ENCODE measurements at regions not wholly inside any gene's neighbourhood (a gene's known extent, or its start where the extent isn't known, plus 50 kb on each side); places are given as distances from the start of the nearest gene placed in this dataset.

DNA sequence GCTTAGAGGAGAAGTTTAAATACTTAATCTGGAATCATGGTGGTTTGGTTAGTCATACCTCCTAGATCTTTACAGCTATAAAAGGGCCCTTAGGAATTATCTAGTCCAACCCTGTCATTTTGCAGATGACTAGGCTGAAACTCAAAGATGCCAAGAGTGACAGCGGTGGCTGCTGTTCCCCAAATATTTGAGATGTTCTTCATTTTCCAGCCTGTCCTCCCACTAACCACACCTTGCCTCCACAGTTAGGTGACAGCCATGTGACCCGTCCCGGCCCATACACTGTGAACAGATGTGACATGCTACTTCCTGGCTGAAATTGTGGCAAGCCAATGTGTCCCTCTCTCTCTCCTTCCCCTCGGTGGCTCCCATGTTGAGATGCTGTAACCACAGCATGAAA lies 225.5 kb upstream of the IPO5 start:
- Histone ChIP-seq H3K9me3 (ENCODE audit: control extremely low read depth in 1 of 5, control insufficient read depth in 4 of 5, insufficient read depth in 2 of 5, low read depth in 1 of 5, low read length in 4 of 5) (peaks cover 0 to 4% (median 4%) of the 10 kb centered on the region in 5 experiments), H3K4me3 (ENCODE audit: control insufficient read depth in 1 of 7, extremely low read depth in 1 of 7, insufficient read depth in 4 of 7, low read depth in 2 of 7, low read length in 6 of 7) (no peak overlapping the region), H3K4me1 (ENCODE audit: control extremely low read depth in 1 of 4, control insufficient read depth in 4 of 4, insufficient read depth in 4 of 4, low read length in 3 of 4) (no peaks in the 10 kb centered on the region), H3K27me3 (replicated peaks in 2 of 5; ENCODE audit: control insufficient read depth in 4 of 5, insufficient read depth in 5 of 5, low read length in 4 of 5) (no peaks in the 10 kb centered on the region), H3K27ac (ENCODE audit: insufficient read depth in 1 of 2, low read depth in 1 of 2, low read length in 2 of 2, poor library complexity in 1 of 2, severe bottlenecking in 2 of 2) (no peak overlapping the region), H3K36me3 (ENCODE audit: control insufficient read depth in 4 of 4, insufficient read depth in 4 of 4, low read length in 3 of 4) (no peaks in the 10 kb centered on the region)
- 89% methylated on average over 4 of the region's 4 CpGs for WGBS (ENCODE audit: insufficient coverage)
- DNase-seq: no peak
- ChIA-PET CTCF (no interaction called here), POLR2A (no interaction called here)

DNA sequence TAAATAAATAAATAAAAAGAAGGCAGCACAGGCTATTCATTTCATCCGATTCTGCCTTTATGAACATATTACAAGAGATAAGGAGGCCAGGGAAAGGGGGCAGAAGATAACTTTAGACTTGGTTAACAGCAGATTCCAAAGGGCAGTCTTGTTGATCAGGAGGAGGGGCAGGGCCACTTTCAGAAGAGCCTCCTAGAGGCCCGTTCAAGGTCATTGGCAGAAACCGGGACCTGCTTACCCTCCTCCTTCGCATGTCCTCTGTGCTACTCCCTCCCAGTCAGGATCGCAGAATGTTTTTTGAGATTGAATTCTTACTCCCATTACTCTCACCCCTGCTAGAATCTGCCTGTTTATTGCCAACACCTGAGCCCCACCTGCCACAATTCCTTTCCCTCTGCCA lies 217.0 kb upstream of the IPO5 start:
- no peaks in the 10 kb centered on the region for H3K4me1 ChIP-seq (ENCODE audit: control extremely low read depth in 1 of 4, control insufficient read depth in 4 of 4, insufficient read depth in 4 of 4, low read length in 3 of 4)
- H3K27me3 ChIP-seq (replicated peaks in 2 of 5; ENCODE audit: control insufficient read depth in 4 of 5, insufficient read depth in 5 of 5, low read length in 4 of 5): no peaks in the 10 kb centered on the region
- no peaks in the 10 kb centered on the region for H3K36me3 ChIP-seq (ENCODE audit: control insufficient read depth in 4 of 4, insufficient read depth in 4 of 4, low read length in 3 of 4)
- POLR2A ChIA-PET: no interaction called here
- no peak overlapping the region for H3K27ac ChIP-seq (ENCODE audit: insufficient read depth in 1 of 2, low read depth in 1 of 2, low read length in 2 of 2, poor library complexity in 1 of 2, severe bottlenecking in 2 of 2)
- H3K4me3 ChIP-seq (ENCODE audit: control insufficient read depth in 1 of 7, extremely low read depth in 1 of 7, insufficient read depth in 4 of 7, low read depth in 2 of 7, low read length in 6 of 7): no peak overlapping the region
- CTCF ChIA-PET: no interaction called here
- WGBS (ENCODE audit: insufficient coverage): 100% methylated on average over 4 of the region's 5 CpGs
- no peak for DNase-seq
- no peaks in the 10 kb centered on the region for H3K9me3 ChIP-seq (ENCODE audit: control extremely low read depth in 1 of 5, control insufficient read depth in 4 of 5, insufficient read depth in 2 of 5, low read depth in 1 of 5, low read length in 4 of 5)

DNA sequence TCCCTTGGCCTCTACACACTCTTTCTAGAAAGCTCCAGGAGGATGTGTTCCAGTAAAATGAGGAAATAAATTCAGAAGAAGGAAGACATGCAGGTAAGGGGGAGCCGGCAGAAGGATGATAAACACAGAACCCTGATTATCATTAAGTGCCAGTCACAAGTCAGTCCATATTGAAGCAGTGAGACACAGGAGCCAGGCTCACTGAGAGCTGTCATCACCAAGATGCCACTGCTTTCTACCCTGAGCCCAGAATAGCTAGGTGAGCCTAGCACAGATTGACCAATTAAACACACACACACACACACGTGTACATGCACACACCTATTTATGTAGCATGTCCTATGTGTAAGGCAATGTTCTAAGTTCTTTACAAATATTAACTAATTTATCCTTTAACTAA lies 211.4 kb upstream of the IPO5 start:
- H3K36me3 ChIP-seq (ENCODE audit: control insufficient read depth in 4 of 4, insufficient read depth in 4 of 4, low read length in 3 of 4): no peaks in the 10 kb centered on the region
- H3K4me1 ChIP-seq (ENCODE audit: control extremely low read depth in 1 of 4, control insufficient read depth in 4 of 4, insufficient read depth in 4 of 4, low read length in 3 of 4): no peaks in the 10 kb centered on the region
- no peak overlapping the region for H3K4me3 ChIP-seq (ENCODE audit: control insufficient read depth in 1 of 7, extremely low read depth in 1 of 7, insufficient read depth in 4 of 7, low read depth in 2 of 7, low read length in 6 of 7)
- POLR2A ChIA-PET: interaction anchor here (0.5 kb wide), 1 partner anchor 309 kb away, joined by 3 read pairs; no protein-coding TSS in a partner anchor
- no peak overlapping the region for H3K27ac ChIP-seq (ENCODE audit: insufficient read depth in 1 of 2, low read depth in 1 of 2, low read length in 2 of 2, poor library complexity in 1 of 2, severe bottlenecking in 2 of 2)
- 100% methylated on average over 1 of the region's 2 CpGs for WGBS (ENCODE audit: insufficient coverage)
- DNase-seq: no peak
- no peaks in the 10 kb centered on the region for H3K27me3 ChIP-seq (replicated peaks in 2 of 5; ENCODE audit: control insufficient read depth in 4 of 5, insufficient read depth in 5 of 5, low read length in 4 of 5)
- CTCF ChIA-PET: no interaction called here
- no peaks in the 10 kb centered on the region for H3K9me3 ChIP-seq (ENCODE audit: control extremely low read depth in 1 of 5, control insufficient read depth in 4 of 5, insufficient read depth in 2 of 5, low read depth in 1 of 5, low read length in 4 of 5)

DNA sequence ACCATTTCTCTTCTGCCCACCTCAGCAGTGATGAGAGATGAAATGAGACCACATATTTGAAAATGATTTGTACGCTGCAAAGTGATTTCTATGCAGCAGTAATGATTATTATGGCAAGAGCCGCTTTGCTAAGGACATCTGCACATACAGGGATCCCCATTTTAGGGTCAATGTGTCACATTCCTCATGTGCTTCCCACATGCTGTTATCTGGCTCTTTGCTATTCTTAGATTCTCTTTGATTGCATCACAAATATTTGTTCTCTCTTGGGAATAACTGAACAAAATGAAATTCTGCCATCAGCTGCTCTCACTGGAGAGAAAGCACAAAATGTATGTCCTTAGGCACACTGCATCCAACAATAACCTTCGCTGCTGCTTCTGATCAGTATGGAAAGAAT lies 209.5 kb upstream of the IPO5 start:
- no peak overlapping the region for H3K27ac ChIP-seq (ENCODE audit: insufficient read depth in 1 of 2, low read depth in 1 of 2, low read length in 2 of 2, poor library complexity in 1 of 2, severe bottlenecking in 2 of 2)
- ChIA-PET CTCF (no interaction called here), POLR2A (no interaction called here)
- no peaks in the 10 kb centered on the region for H3K4me1 ChIP-seq (ENCODE audit: control extremely low read depth in 1 of 4, control insufficient read depth in 4 of 4, insufficient read depth in 4 of 4, low read length in 3 of 4)
- DNase-seq: no peak
- no peak overlapping the region for H3K4me3 ChIP-seq (ENCODE audit: control insufficient read depth in 1 of 7, extremely low read depth in 1 of 7, insufficient read depth in 4 of 7, low read depth in 2 of 7, low read length in 6 of 7)
- WGBS (ENCODE audit: insufficient coverage): 75% methylated on average over 2 of the region's 3 CpGs
- H3K36me3 ChIP-seq (ENCODE audit: control insufficient read depth in 4 of 4, insufficient read depth in 4 of 4, low read length in 3 of 4): no peaks in the 10 kb centered on the region
- no peaks in the 10 kb centered on the region for H3K9me3 ChIP-seq (ENCODE audit: control extremely low read depth in 1 of 5, control insufficient read depth in 4 of 5, insufficient read depth in 2 of 5, low read depth in 1 of 5, low read length in 4 of 5)
- no peaks in the 10 kb centered on the region for H3K27me3 ChIP-seq (replicated peaks in 2 of 5; ENCODE audit: control insufficient read depth in 4 of 5, insufficient read depth in 5 of 5, low read length in 4 of 5)

DNA sequence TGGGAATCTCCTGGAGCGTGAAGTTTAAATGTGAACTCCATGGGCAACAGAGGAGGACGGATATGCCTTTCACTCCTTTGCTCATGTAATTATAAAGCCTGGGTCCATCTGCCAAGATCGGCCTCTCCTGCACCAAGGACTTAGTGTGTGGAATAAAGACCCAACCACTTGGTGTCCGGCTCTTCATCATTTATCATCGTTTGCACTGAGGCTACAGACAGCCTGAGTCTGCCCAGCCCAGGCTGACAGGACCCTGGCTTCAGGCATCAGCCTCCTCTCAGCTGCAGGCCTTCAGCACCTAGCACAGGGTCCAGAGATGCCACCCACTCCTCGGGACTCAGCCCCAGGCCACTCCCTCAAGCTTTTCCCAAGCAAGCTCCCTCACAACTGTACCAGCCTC lies 206.8 kb upstream of the IPO5 start:
- WGBS (ENCODE audit: insufficient coverage): 90% methylated on average over 6 of the region's 6 CpGs
- POLR2A ChIA-PET: no interaction called here
- no peak for DNase-seq

DNA sequence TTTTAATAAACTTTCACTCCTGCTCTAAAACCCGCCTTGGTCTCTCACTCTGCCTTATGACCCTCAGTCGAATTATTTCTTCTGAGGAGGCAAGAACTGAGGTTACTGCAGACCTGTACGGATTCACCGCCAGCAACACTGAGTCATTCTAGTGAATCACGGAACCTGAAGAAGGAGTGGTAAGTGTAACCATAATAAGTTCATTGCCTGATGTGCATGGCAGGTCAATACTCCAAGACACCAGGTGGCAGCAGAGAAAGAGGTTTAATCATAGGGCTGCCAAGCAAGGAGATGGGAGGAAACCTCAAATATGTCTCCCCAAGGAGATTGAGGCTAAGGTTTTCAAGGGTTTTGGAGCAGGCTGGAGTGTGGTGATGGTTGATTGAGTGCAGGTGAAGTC lies 204.3 kb upstream of the IPO5 start:
- POLR2A ChIA-PET: no interaction called here

More for the DNA sequence above, 206.8 kb upstream of the IPO5 start:
- Histone ChIP-seq H3K27ac (ENCODE audit: insufficient read depth in 1 of 2, low read depth in 1 of 2, low read length in 2 of 2, poor library complexity in 1 of 2, severe bottlenecking in 2 of 2) (no peak overlapping the region), H3K36me3 (ENCODE audit: control insufficient read depth in 4 of 4, insufficient read depth in 4 of 4, low read length in 3 of 4) (no peaks in the 10 kb centered on the region), H3K4me1 (ENCODE audit: control extremely low read depth in 1 of 4, control insufficient read depth in 4 of 4, insufficient read depth in 4 of 4, low read length in 3 of 4) (no peaks in the 10 kb centered on the region), H3K4me3 (ENCODE audit: control insufficient read depth in 1 of 7, extremely low read depth in 1 of 7, insufficient read depth in 4 of 7, low read depth in 2 of 7, low read length in 6 of 7) (no peak overlapping the region), H3K27me3 (replicated peaks in 2 of 5; ENCODE audit: control insufficient read depth in 4 of 5, insufficient read depth in 5 of 5, low read length in 4 of 5) (no peaks in the 10 kb centered on the region), H3K9me3 (ENCODE audit: control extremely low read depth in 1 of 5, control insufficient read depth in 4 of 5, insufficient read depth in 2 of 5, low read depth in 1 of 5, low read length in 4 of 5) (peaks cover 0 to 2% (median 0%) of the 10 kb centered on the region in 5 experiments)
- CTCF ChIA-PET: no interaction called here

DNA sequence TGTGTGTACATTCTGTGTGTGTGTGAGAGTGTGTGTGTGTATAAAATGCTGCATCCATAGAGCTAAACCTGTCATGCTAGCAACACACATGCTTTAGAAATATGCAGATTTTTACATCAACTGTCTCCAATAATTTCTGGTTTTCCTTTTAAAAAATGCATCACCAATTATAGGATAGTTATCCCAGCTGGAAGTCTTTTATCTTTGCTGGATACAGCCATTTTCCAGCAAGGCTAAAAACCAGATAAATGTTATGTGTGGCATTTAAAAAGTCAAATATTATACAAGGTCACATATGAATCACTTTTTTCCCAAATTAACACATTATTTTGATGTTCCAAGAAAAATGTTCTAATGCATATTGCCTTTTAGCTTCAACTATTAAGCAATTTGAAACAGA lies 202.0 kb upstream of the IPO5 start:
- Histone ChIP-seq H3K4me1 (ENCODE audit: control extremely low read depth in 1 of 4, control insufficient read depth in 4 of 4, insufficient read depth in 4 of 4, low read length in 3 of 4) (no peaks in the 10 kb centered on the region), H3K27me3 (replicated peaks in 2 of 5; ENCODE audit: control insufficient read depth in 4 of 5, insufficient read depth in 5 of 5, low read length in 4 of 5) (no peaks in the 10 kb centered on the region), H3K4me3 (ENCODE audit: control insufficient read depth in 1 of 7, extremely low read depth in 1 of 7, insufficient read depth in 4 of 7, low read depth in 2 of 7, low read length in 6 of 7) (no peak overlapping the region), H3K36me3 (ENCODE audit: control insufficient read depth in 4 of 4, insufficient read depth in 4 of 4, low read length in 3 of 4) (no peaks in the 10 kb centered on the region), H3K27ac (ENCODE audit: insufficient read depth in 1 of 2, low read depth in 1 of 2, low read length in 2 of 2, poor library complexity in 1 of 2, severe bottlenecking in 2 of 2) (no peak overlapping the region), H3K9me3 (ENCODE audit: control extremely low read depth in 1 of 5, control insufficient read depth in 4 of 5, insufficient read depth in 2 of 5, low read depth in 1 of 5, low read length in 4 of 5) (peaks cover 0 to 2% (median 0%) of the 10 kb centered on the region in 5 experiments)
- no peak for DNase-seq
- CTCF ChIA-PET: no interaction called here
- POLR2A ChIA-PET: no interaction called here

More for the DNA sequence above, 204.3 kb upstream of the IPO5 start:
- no peaks in the 10 kb centered on the region for H3K27me3 ChIP-seq (replicated peaks in 2 of 5; ENCODE audit: control insufficient read depth in 4 of 5, insufficient read depth in 5 of 5, low read length in 4 of 5)
- H3K36me3 ChIP-seq (ENCODE audit: control insufficient read depth in 4 of 4, insufficient read depth in 4 of 4, low read length in 3 of 4): no peaks in the 10 kb centered on the region
- no peaks in the 10 kb centered on the region for H3K4me1 ChIP-seq (ENCODE audit: control extremely low read depth in 1 of 4, control insufficient read depth in 4 of 4, insufficient read depth in 4 of 4, low read length in 3 of 4)
- no peak for DNase-seq
- H3K9me3 ChIP-seq (ENCODE audit: control extremely low read depth in 1 of 5, control insufficient read depth in 4 of 5, insufficient read depth in 2 of 5, low read depth in 1 of 5, low read length in 4 of 5): peaks cover 0 to 2% (median 0%) of the 10 kb centered on the region in 5 experiments
- CTCF ChIA-PET: no interaction called here
- no peak overlapping the region for H3K4me3 ChIP-seq (ENCODE audit: control insufficient read depth in 1 of 7, extremely low read depth in 1 of 7, insufficient read depth in 4 of 7, low read depth in 2 of 7, low read length in 6 of 7)
- WGBS (ENCODE audit: insufficient coverage): 89% methylated on average over 5 of the region's 5 CpGs
- no peak overlapping the region for H3K27ac ChIP-seq (ENCODE audit: insufficient read depth in 1 of 2, low read depth in 1 of 2, low read length in 2 of 2, poor library complexity in 1 of 2, severe bottlenecking in 2 of 2)

All from common myeloid progenitor, CD34-positive (primary cell).